ENCODE measurements at regions not wholly inside any gene's neighbourhood (a gene's known extent, or its start where the extent isn't known, plus 50 kb on each side); places are given as distances from the start of the nearest gene placed in this dataset.

DNA sequence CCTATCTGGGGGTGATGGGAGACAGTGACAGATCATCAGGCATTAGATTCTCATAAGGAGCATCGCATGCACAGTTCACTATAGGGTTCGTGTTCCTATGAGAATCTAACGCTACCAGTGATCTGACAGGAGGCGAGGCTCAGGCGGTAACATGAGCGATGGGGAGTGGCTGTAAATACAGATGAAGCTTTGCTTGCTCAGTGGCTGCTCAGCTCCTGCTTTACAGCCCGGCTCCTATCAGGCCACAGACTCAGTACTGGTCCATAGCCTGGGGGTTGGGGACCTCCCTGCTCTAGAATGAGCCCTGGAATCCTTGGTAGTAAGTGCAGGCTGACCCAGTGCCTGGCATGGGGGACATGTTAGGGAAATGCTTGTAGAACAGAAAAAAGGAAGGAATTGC lies 426.0 kb downstream of the TYW1 start:
- no peak for DNase-seq (ENCODE audit: low spot score)

DNA sequence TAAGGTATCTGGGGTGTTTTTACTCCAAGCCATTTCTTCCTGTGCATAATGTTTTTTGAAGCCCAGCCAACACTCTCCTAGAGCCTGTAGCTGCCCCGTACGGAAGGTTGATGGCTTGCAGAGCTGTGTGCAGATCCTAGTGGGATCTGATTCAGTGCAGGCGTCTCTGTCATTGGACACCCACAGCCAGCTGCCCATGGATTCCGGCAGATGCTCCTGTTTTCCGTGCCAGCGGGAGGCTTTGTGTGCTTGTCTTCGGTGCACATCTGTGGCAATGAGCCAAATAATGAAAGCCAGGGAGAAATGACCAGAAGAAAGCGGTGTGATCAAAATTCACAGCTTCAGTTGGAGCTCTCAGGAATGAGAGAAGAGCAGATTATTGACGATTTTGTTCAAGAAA lies 426.4 kb downstream of the TYW1 start:
- DNase-seq (ENCODE audit: low spot score) = no peak

- DNase-seq (ENCODE audit: low spot score) = no peak
These were observed 430.0 kb downstream of the TYW1 start for GRCh38 chr7:67426654-67427053.

DNA sequence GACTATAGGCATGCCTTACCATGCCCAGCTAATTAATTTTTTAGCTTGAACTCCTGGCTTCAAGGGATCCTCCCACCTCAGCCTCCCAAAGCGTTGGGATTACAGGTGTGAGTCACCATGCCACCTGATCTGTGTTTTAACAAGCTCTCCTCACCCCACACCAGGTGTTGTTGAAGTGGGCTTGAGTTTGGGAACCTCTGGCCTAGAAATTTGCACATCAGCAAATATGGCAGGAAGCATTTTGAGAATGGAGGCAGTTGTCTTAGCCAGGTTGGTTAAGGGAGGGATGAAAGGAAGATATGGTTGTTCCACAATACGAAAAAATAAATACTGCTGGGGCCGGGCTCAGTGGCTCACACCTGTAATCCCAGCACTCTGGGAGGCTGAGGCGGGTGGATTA lies 433.1 kb downstream of the TYW1 start:
- DNase-seq (ENCODE audit: low spot score) = no peak

GRCh38 chr7:67432536-67433234 lies 436.1 kb downstream of the TYW1 start:
- no peak for DNase-seq (ENCODE audit: low spot score)

DNA sequence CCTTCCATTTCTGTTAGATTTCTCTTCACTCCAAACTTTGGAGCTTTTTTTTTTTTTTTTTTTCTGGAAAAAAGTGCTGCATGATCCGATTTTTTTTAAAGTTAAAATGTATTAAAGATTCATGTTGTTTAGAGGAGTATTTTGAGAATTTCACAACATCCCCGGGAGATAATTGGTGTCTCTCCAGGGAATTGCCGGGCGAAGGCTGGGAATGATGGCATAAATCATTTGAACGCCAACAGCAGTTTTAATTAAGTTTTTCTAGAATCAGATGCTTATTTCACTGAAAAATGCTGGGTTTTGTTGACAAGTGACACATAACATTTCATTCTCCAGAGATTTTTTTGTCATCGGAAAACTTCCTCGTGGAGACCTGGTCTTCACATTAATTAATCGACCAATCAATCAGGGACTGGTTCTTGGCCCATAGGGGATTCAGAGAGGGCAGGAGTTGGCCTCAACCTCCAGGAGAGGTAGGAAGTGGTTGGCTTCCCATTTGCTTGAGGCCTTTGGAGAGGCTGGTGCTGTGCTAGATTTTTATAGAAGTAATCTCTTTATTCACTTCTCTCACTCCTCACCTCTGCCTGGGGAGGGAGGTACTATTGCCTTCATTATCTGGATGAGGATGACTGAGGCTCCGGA lies 439.4 kb downstream of the TYW1 start:
- DNase-seq (ENCODE audit: low spot score) = no peak

DNA sequence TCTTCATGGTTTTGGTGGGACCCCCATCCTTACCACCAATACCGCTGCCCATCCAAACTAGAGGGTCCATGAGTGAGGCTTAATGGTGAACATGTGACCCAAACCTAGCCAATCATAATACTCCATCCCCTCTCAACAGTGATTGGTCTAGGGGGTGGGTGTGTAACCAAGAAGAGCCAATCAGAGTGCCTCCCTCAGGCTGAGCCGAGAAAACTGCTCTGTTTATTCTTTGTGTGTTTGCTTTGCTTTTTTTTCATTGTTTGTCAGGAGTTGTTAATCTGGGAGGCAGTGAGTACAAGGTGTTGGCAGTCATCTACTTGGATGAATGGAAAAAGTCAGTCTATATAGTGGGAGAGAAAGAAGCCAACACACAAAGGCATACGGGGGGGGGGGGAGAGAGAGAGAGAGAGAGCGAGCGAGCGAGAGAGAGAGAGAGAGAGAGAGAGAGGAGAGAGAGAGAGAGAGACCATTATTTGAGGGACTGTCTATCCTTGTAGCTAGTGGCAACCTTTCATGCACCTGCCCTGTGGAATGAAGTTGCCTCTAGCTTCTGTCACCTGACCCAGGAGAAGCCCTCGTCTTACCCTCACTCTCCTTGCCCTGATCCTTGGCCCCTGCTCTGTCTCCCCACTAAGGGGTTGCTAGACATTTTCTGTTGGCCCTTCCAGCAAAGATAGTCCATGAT lies 441.7 kb downstream of the TYW1 start:
- no peak for DNase-seq (ENCODE audit: low spot score)

DNA sequence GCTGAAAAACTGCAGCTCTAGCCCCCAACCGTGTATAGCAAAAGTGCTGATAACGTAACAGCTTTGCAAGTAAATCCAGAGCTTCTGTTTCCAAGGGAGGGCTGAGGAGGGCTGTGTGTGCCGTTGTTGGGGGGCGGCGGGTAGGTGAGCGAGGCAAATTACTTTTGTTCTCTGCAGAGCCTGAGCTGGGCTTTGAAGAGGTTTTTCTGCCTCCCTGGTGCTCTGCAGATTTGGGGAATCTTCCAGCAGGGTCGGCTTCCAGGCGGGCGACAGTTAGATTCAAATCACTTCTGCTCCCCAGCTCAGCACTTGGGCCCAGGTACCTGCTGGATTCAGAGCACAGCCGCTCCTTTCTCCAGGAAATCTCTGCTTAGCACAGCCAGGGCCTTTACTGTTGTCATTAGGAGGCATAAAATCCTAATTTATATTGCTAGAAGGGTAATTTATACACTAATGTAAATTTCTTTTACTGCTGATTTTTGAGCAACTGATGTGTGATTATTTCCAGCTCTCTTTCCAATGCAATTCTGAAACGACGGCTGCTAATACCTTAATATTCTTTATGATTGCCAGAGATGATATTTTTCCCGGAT lies 442.4 kb downstream of the TYW1 start:
- no peak for DNase-seq (ENCODE audit: low spot score)

DNA sequence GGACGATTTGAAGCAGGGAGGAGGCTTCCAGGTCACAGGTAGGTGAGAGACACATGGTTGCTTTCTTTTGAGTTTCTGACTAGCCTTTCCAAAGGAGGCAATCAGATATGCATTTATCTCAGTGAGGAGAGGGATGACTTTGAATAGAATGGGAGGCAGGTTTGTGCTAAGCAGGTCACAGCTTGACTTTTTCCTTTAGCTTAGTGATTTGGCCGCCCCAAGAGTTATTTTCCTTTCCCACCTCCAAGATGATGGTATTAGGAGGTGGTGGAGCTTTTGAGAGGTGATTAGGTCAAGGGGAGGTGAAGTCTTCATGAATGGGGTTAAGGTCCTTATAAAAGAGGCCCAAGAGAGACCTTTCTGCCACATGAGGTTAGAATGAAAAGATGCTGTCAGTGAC lies 443.7 kb downstream of the TYW1 start:
- no peak for DNase-seq (ENCODE audit: low spot score)

DNA sequence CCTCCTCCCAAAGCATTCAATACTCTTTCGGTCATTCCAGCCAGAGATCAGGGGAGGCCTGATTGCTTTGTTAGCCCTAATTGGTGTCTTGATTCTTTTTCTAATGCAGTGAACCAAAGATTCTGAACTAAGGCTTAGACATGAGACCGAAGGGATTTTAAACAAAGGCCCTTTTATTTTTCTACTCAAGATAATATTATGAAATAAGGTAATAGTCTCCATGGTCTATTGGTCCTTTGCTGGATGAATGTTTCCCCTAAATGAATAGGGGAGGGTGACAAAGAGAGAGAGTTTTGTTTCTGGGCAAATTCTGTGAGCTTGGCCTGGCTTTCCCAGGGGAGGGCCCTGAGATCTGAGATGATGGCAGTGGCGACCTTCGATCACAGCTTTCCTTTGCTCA lies 449.1 kb downstream of the TYW1 start:
- DNase-seq (ENCODE audit: low spot score) = no peak

DNA sequence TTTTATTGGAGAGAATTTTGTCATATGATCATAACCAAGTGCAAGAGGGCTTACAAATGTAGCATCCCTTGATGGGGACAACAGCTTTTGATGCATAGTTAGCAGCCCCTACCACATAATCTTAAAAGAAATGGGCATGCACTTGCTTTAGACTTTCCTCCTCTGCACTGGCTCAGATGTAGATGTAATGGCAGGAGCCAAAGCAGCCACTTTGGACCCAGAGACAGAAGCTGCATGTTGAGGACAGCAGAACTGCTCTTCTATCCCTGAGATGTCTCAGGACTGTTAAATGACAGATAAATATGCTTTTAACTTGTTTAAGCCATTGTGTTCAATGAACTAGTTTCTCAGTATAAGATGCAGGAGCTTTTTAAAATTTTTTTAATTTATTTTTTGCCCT lies 450.7 kb downstream of the TYW1 start:
- DNase-seq (ENCODE audit: low spot score) = no peak

- no peak for DNase-seq (ENCODE audit: low spot score)
These were observed 451.6 kb downstream of the TYW1 start for GRCh38 chr7:67448271-67448670.

DNA sequence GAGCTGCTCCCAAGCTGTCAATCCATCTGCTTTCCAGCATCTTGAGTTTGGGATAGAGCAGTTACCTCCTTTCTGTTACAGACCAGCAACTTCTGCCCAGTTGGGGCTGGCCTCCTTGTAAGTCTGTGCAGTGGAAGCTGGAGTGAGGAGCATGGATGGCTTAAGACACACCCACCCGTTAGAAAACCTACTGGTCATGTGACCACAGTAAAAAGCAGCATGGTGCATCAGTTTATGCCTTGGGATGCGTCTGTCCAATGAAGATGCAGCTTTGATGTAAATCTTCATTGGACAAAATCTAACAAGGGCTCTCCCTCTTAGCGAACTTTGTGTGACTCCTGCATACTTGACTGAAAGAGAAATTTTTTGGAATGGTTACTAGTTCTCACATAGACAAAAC lies 453.5 kb downstream of the TYW1 start:
- no peak for DNase-seq (ENCODE audit: low spot score)

- no peak for DNase-seq (ENCODE audit: low spot score)
These were observed 454.7 kb downstream of the TYW1 start for GRCh38 chr7:67451306-67451705.

- no peak for DNase-seq (ENCODE audit: low spot score)
These were observed 455.9 kb downstream of the TYW1 start for GRCh38 chr7:67452516-67453026.

GRCh38 chr7:67453580-67454380 lies 457.1 kb downstream of the TYW1 start:
- no peak for DNase-seq (ENCODE audit: low spot score)

DNA sequence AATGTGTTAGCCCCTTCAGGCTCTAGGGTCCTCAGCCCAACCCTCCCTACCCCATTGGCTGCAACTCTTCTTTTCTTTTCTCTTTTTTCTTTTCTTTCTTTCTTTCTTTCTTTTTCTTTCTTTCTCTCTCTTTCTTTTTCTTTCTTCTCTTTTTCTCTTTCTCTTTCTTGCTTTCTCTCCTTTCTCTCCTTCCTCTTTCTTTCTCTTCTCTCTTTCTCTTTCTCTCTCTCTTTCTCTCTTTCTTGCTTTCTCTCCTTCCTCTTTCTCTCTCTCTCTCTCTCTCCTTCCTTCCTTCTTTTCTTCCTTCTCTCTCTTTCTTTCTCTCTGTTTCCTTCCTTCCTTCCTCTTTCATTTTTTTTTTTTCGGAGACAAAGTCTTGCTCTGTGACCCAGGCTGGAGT lies 458.9 kb downstream of the TYW1 start:
- DNase-seq (ENCODE audit: low spot score) = no peak

- DNase-seq (ENCODE audit: low spot score) = no peak
These were observed 466.2 kb downstream of the TYW1 start for GRCh38 chr7:67462781-67463191.

- DNase-seq (ENCODE audit: low spot score) = no peak
These were observed 466.7 kb downstream of the TYW1 start for GRCh38 chr7:67463316-67463715.

DNA sequence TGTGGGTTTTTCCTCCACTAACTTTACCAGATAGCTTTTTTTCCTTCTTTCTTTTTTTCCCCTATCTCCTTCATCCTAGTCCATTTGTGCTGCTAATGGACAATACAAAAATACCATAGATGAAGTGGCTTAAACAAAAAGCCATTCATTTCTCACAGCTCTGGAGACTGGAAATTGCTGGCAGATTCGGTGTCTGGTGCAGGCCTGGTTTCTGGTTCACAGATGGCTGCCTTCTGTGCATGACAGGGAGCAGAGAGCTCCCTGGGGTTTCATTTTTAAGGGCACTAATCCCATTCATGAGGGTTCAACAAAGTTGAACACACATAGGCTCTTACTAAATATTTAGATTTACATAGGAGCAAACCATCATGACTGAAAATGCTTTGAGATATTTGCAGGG lies 467.4 kb downstream of the TYW1 start:
- no peak for DNase-seq (ENCODE audit: low spot score)

DNA sequence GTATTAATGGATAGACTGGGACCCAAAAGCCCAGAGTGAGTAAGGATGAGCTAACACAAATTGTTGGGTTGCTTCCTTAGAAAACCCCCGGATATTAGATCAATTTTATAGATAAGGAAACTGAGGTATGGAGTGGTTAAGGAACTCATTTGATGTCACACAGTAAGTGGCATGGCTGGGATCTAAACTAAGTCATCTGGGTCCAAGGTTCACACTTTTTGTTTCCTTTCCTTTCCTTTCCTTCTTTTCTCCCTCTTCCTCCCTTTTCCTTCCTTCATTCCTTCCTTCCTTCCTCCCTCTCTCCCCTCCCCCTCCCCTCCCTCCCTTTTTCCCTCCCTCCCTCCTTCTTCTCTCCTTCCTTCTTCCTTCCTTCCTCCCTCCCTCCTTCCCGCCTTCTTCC lies 469.5 kb downstream of the TYW1 start:
- no peak for DNase-seq (ENCODE audit: low spot score)

DNA sequence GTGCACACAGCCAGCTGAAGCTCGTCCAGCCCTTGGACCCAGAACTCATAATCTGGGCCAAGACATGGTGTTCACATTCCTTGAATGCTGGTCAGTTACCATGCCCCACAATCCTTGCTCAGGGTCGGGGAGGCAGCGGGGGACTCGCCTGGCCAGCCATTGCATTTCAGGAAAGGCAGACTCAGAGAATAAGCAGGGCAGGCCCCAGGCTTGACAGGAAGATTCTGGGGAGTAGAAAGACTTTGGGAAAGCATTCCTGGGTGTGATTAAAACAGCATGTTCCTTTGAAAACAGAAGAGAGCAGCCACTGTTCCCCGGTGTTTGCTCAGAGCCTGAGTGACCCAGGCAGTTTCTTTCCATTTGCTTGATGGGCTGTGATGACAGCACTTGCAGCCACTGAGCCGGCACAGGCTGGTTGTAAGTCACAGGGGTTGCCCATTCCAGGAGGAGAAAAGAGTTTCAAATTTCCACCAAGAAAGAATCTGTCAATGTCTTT lies 473.7 kb downstream of the TYW1 start:
- no peak for DNase-seq (ENCODE audit: low spot score)
